ENCODE measurements at regions not wholly inside any gene's neighbourhood (a gene's known extent, or its start where the extent isn't known, plus 50 kb on each side); places are given as distances from the start of the nearest gene placed in this dataset.

DNA sequence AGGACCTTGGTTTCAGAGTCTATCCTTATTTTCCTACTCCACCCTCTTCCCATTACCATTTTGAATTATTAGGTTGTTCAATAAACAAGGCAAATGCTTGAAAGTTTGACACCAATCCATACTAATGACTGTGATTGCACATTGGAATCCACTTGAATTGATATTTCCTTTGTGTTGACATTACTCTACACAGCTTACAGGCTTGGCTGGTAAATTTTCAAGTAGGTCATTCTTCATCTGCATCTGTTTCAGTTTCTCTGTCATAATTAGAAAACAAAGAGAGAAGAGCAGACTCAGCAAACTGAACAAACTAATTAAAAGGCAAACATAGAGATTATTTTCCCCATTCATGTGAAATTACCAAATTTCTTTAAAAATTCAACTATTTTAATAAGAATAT lies 732.9 kb upstream of the BCHE start:
- DNase-seq (ENCODE audit: low spot score) = no peak
- H3K27me3 ChIP-seq (replicated peaks; ENCODE audit: insufficient read depth) = no peaks in the 10 kb centered on the region
- H3K27ac ChIP-seq = no peak overlapping the region
- H3K4me3 ChIP-seq = no peak overlapping the region
- H3K9me3 ChIP-seq = no peaks in the 10 kb centered on the region
- H3K36me3 ChIP-seq = no peaks in the 10 kb centered on the region
- intact Hi-C loops (cut with DNase I) = no loop called here
- no peaks in the 10 kb centered on the region for H3K4me1 ChIP-seq (replicated peaks)
- TF ChIP-seq, protein P1, sequence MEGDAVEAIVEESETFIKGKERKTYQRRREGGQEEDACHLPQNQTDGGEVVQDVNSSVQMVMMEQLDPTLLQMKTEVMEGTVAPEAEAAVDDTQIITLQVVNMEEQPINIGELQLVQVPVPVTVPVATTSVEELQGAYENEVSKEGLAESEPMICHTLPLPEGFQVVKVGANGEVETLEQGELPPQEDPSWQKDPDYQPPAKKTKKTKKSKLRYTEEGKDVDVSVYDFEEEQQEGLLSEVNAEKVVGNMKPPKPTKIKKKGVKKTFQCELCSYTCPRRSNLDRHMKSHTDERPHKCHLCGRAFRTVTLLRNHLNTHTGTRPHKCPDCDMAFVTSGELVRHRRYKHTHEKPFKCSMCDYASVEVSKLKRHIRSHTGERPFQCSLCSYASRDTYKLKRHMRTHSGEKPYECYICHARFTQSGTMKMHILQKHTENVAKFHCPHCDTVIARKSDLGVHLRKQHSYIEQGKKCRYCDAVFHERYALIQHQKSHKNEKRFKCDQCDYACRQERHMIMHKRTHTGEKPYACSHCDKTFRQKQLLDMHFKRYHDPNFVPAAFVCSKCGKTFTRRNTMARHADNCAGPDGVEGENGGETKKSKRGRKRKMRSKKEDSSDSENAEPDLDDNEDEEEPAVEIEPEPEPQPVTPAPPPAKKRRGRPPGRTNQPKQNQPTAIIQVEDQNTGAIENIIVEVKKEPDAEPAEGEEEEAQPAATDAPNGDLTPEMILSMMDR (IDR thresholded peaks at IDR 0.05) = no peak
- no peak for TF ChIP-seq POLR2AphosphoS5 (IDR thresholded peaks at IDR 0.05)
- no peak for TF ChIP-seq POLR2A (IDR thresholded peaks at IDR 0.05)

DNA sequence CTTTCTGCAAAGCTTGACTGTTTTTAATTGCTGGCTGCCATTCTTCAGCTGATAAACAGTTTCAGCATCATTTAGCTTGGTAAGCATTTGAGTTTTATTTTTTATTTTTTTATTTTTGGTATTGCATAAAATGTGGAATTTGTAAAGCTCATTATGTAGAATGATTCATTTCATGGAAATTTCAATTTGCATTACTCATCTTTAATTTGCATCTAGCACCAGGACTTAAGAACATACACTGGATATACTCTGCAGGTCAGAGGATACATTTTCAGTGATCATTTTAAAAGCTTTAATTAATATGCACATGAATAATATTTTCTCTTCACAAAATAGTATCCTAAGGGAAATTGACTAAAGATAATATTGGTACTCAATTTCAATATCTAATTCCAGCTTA lies 732.4 kb upstream of the BCHE start:
- Histone ChIP-seq H3K27ac (no peak overlapping the region), H3K4me3 (no peak overlapping the region), H3K9me3 (no peaks in the 10 kb centered on the region), H3K36me3 (no peaks in the 10 kb centered on the region), H3K4me1 (replicated peaks) (no peaks in the 10 kb centered on the region), H3K27me3 (replicated peaks; ENCODE audit: insufficient read depth) (no peaks in the 10 kb centered on the region)
- intact Hi-C loops (cut with DNase I) = no loop called here
- TF ChIP-seq POLR2AphosphoS5 (IDR thresholded peaks at IDR 0.05) = no peak
- TF ChIP-seq POLR2A (IDR thresholded peaks at IDR 0.05) = no peak
- TF ChIP-seq, protein P1 (IDR thresholded peaks at IDR 0.05) = no peak
- DNase-seq (ENCODE audit: low spot score) = no peak

DNA sequence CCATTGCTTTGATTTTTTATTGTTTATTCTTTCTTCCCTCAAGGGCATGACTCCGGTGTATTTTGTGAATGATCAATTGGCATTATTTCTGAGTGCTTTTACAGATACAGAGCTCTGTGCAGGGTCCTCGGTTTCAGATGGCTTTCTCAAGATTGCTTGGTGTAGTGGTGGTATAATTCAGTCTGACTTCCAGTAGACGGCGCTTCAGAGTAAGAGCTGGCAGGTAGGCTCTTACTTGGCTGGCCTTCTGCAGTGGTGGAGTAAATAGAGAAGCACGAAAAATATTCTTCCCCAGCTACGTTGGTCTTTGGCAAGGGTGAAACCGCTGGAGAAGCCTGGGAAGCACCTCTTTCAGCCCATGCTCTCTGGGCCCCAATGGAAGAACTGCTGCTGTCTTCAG lies 723.0 kb upstream of the BCHE start:
- Histone ChIP-seq H3K27me3 (replicated peaks; ENCODE audit: insufficient read depth) (no peaks in the 10 kb centered on the region), H3K36me3 (no peaks in the 10 kb centered on the region), H3K4me1 (replicated peaks) (no peaks in the 10 kb centered on the region), H3K27ac (no peak overlapping the region), H3K9me3 (no peaks in the 10 kb centered on the region), H3K4me3 (no peak overlapping the region)
- intact Hi-C loops (cut with DNase I) = no loop called here
- WGBS = 75% methylated on average over 7 of the region's 7 CpGs
- TF ChIP-seq, protein P1 (IDR thresholded peaks at IDR 0.05) = no peak
- no peak for TF ChIP-seq POLR2AphosphoS5 (IDR thresholded peaks at IDR 0.05)
- TF ChIP-seq POLR2A (IDR thresholded peaks at IDR 0.05) = no peak
- no peak for DNase-seq (ENCODE audit: low spot score)

DNA sequence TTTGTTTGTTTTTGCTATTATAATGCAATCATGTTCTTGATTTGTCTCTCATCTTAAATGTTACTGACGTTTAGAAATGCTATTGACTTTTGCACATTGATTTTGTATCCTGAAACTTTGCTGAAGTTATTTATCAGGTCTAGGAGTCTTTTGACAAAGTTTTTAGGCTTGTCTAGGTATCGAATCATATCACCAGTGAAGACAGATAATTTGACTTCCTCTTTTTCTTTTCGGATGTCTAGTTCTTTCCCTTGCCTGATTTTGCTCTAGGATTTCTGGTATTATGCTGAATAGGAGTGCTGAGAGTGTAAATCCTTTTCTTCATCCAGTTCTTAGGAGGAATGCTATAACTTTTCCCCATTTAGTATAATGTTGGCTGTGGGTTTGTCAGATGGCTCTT lies 719.7 kb upstream of the BCHE start:
- Histone ChIP-seq H3K4me1 (replicated peaks) (no peaks in the 10 kb centered on the region), H3K9me3 (no peaks in the 10 kb centered on the region), H3K4me3 (no peak overlapping the region), H3K36me3 (no peaks in the 10 kb centered on the region), H3K27me3 (replicated peaks; ENCODE audit: insufficient read depth) (no peaks in the 10 kb centered on the region), H3K27ac (no peak overlapping the region)
- WGBS = 87% methylated on average over 3 of the region's 3 CpGs
- TF ChIP-seq, protein P1 (IDR thresholded peaks at IDR 0.05) = no peak
- TF ChIP-seq POLR2AphosphoS5 (IDR thresholded peaks at IDR 0.05) = no peak
- TF ChIP-seq POLR2A (IDR thresholded peaks at IDR 0.05) = no peak
- no peak for DNase-seq (ENCODE audit: low spot score)
- intact Hi-C loops (cut with DNase I) = loop anchor here (10.0 kb wide), 1 partner anchor 648 kb away; no protein-coding TSS in a partner anchor

DNA sequence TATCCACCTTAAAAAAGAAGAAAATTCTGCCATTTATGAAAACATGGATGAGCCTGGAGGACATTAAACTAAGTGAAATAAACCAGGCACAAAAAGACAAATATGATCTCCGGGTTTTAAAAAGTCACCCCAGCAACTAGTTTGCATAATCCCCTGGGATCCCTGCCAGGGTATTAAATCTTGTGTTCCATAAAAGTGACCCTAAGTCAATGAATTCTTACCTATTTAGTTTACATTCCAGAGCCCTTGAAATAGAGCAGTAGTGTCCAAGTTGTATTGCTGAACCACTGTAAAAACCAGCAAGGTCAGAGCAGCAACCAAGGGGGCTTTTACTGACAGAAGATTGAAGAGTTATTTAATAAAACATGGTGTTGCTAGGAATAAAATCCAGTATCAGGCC lies 716.8 kb upstream of the BCHE start:
- DNase-seq (ENCODE audit: low spot score) = peak; percentile 8
- no peaks in the 10 kb centered on the region for H3K36me3 ChIP-seq
- TF ChIP-seq, protein P1 (IDR thresholded peaks at IDR 0.05) = no peak
- no peak for TF ChIP-seq POLR2A (IDR thresholded peaks at IDR 0.05)
- no peak for TF ChIP-seq POLR2AphosphoS5 (IDR thresholded peaks at IDR 0.05)
- no peaks in the 10 kb centered on the region for H3K9me3 ChIP-seq
- 7% methylated on average over 1 of the region's 1 CpG for WGBS
- no peak overlapping the region for H3K27ac ChIP-seq
- H3K27me3 ChIP-seq (replicated peaks; ENCODE audit: insufficient read depth) = no peaks in the 10 kb centered on the region
- intact Hi-C loops (cut with DNase I) = loop anchor here (10.0 kb wide), 1 partner anchor 651 kb away; no protein-coding TSS in a partner anchor
- H3K4me1 ChIP-seq (replicated peaks) = no peaks in the 10 kb centered on the region
- no peak overlapping the region for H3K4me3 ChIP-seq

Measured in prostate gland (tissue), 2 donors.